Skeletal muscle tissue (tissue), 3 donors: ENCODE measurements at regions not wholly inside any gene's neighbourhood (a gene's known extent, or its start where the extent isn't known, plus 50 kb on each side); places are given as distances from the start of the nearest gene placed in this dataset.
A peak's percentile ranks its signal among the peaks of the same experiment; 100 is the strongest.

Source experiments
- H3K27ac ChIP-seq: one replicate; pipeline ENCODE4 v1.7.0; 2013; ENCODE audit warnings: mild to moderate bottlenecking, low read depth, low read length, inconsistent platforms
- H3K27me3 ChIP-seq, 3 donors: one replicate each; pipeline ENCODE4 v1.7.0; 2013; ENCODE audit warnings: low read length in 3 of 3; ENCODE audit not compliant: control insufficient read depth in 3 of 3, insufficient read depth in 3 of 3
- H3K36me3 ChIP-seq, 3 donors: one replicate each; pipeline ENCODE4 v1.7.0; 2013; ENCODE audit warnings: low read length in 3 of 3; ENCODE audit not compliant: control insufficient read depth in 3 of 3, insufficient read depth in 3 of 3
- H3K4me1 ChIP-seq, 3 donors: one replicate each; pipeline ENCODE4 v1.7.0; 2013; ENCODE audit warnings: low read length in 3 of 3, mild to moderate bottlenecking in 3 of 3; ENCODE audit not compliant: control insufficient read depth in 3 of 3, insufficient read depth in 3 of 3
- H3K4me3 ChIP-seq, 3 donors: one replicate each; pipeline ENCODE4 v1.7.0; 2013; ENCODE audit warnings: low read length in 3 of 3
- H3K9ac ChIP-seq, 3 donors: one replicate each; pipeline ENCODE4 v1.7.0; 2013; ENCODE audit warnings: low read length in 3 of 3, mild to moderate bottlenecking in 3 of 3, moderate library complexity in 2 of 3, low read depth in 1 of 3
- H3K9me3 ChIP-seq, 3 donors: one replicate each; pipeline ENCODE4 v1.7.0; 2013; ENCODE audit warnings: low read length in 3 of 3; ENCODE audit not compliant: control insufficient read depth in 3 of 3
- donor health status: Osteomylitis.

GRCh38 chr14:51419685-51420084 lies 179.6 kb downstream of the TMX1 start:
- no peak overlapping the region for H3K27ac ChIP-seq
- H3K9ac ChIP-seq, result no peak overlapping the region
- H3K4me1 ChIP-seq, result peaks cover 0 to 3% (median 0%) of the 10 kb centered on the region in 3 donors
- H3K4me3 ChIP-seq, result no peak overlapping the region
- H3K9me3 ChIP-seq, result peaks cover 0 to 2% (median 0%) of the 10 kb centered on the region in 3 donors
- no peaks in the 10 kb centered on the region for H3K27me3 ChIP-seq
- H3K36me3 ChIP-seq, result no peaks in the 10 kb centered on the region

- Histone ChIP-seq H3K4me3 (no peak overlapping the region), H3K27me3 (no peaks in the 10 kb centered on the region), H3K9me3 (peaks cover 0 to 2% (median 0%) of the 10 kb centered on the region in 3 donors), H3K4me1 (peaks cover 6 to 12% (median 6%) of the 10 kb centered on the region in 3 donors), H3K36me3 (no peaks in the 10 kb centered on the region), H3K9ac (no peak overlapping the region), H3K27ac (no peak overlapping the region)
Measured at GRCh38 chr14:51422704-51423103, 182.7 kb downstream of the TMX1 start.

- Histone ChIP-seq H3K27me3 (no peaks in the 10 kb centered on the region), H3K36me3 (no peaks in the 10 kb centered on the region), H3K9me3 (no peaks in the 10 kb centered on the region), H3K4me3 (no peak overlapping the region), H3K27ac (peak overlapping the region; percentile 74), H3K9ac (no peak overlapping the region), H3K4me1 (peaks cover 6 to 12% (median 6%) of the 10 kb centered on the region in 3 donors)
Measured at GRCh38 chr14:51424041-51424440, 184.0 kb downstream of the TMX1 start.

- Histone ChIP-seq H3K27me3 (no peaks in the 10 kb centered on the region), H3K4me1 (peaks cover 6 to 12% (median 6%) of the 10 kb centered on the region in 3 donors), H3K9me3 (no peaks in the 10 kb centered on the region), H3K27ac (peak overlapping the region; percentile 74), H3K36me3 (no peaks in the 10 kb centered on the region), H3K9ac (no peak overlapping the region), H3K4me3 (no peak overlapping the region)
Measured at GRCh38 chr14:51424561-51425251, 184.7 kb downstream of the TMX1 start.

GRCh38 chr14:51428981-51429380 lies 188.9 kb downstream of the TMX1 start:
- Histone ChIP-seq H3K36me3 (no peaks in the 10 kb centered on the region), H3K27ac (no peak overlapping the region), H3K27me3 (no peaks in the 10 kb centered on the region), H3K9ac (no peak overlapping the region), H3K4me1 (peaks cover 6 to 12% (median 6%) of the 10 kb centered on the region in 3 donors), H3K4me3 (no peak overlapping the region), H3K9me3 (no peaks in the 10 kb centered on the region)

GRCh38 chr14:51430079-51430478 lies 190.0 kb downstream of the TMX1 start:
- Histone ChIP-seq H3K4me3 (no peak overlapping the region), H3K36me3 (no peaks in the 10 kb centered on the region), H3K4me1 (peaks cover 3 to 5% (median 4%) of the 10 kb centered on the region in 3 donors), H3K9ac (no peak overlapping the region), H3K27me3 (no peaks in the 10 kb centered on the region), H3K27ac (peak overlapping the region; percentile 33), H3K9me3 (no peaks in the 10 kb centered on the region)

GRCh38 chr14:51430633-51431032 lies 190.6 kb downstream of the TMX1 start:
- H3K4me3 ChIP-seq, result no peak overlapping the region
- H3K27me3 ChIP-seq, result no peaks in the 10 kb centered on the region
- no peaks in the 10 kb centered on the region for H3K4me1 ChIP-seq
- H3K9me3 ChIP-seq, result no peaks in the 10 kb centered on the region
- peak overlapping the region; percentile 33 for H3K27ac ChIP-seq
- no peak overlapping the region for H3K9ac ChIP-seq
- H3K36me3 ChIP-seq, result no peaks in the 10 kb centered on the region

- H3K9ac ChIP-seq, result no peak overlapping the region
- no peaks in the 10 kb centered on the region for H3K27me3 ChIP-seq
- H3K4me1 ChIP-seq, result no peaks in the 10 kb centered on the region
- H3K36me3 ChIP-seq, result no peaks in the 10 kb centered on the region
- peak overlapping the region; percentile 33 for H3K27ac ChIP-seq
- no peak overlapping the region for H3K4me3 ChIP-seq
- no peaks in the 10 kb centered on the region for H3K9me3 ChIP-seq
Measured at GRCh38 chr14:51431033-51431709, 191.1 kb downstream of the TMX1 start.

- Histone ChIP-seq H3K27ac (no peak overlapping the region), H3K4me1 (no peaks in the 10 kb centered on the region), H3K9me3 (no peaks in the 10 kb centered on the region), H3K27me3 (no peaks in the 10 kb centered on the region), H3K36me3 (no peaks in the 10 kb centered on the region), H3K4me3 (no peak overlapping the region), H3K9ac (no peak overlapping the region)
Measured at GRCh38 chr14:51431741-51432140, 191.7 kb downstream of the TMX1 start.

- H3K9me3 ChIP-seq, result no peaks in the 10 kb centered on the region
- no peaks in the 10 kb centered on the region for H3K4me1 ChIP-seq
- no peak overlapping the region for H3K4me3 ChIP-seq
- H3K27me3 ChIP-seq, result no peaks in the 10 kb centered on the region
- no peak overlapping the region for H3K27ac ChIP-seq
- no peak overlapping the region for H3K9ac ChIP-seq
- no peaks in the 10 kb centered on the region for H3K36me3 ChIP-seq
Measured at GRCh38 chr14:51432302-51432948, 192.4 kb downstream of the TMX1 start.
